Loucy (cell line): ENCODE measurements at regions not wholly inside any gene's neighbourhood (a gene's known extent, or its start where the extent isn't known, plus 50 kb on each side); places are given as distances from the start of the nearest gene placed in this dataset.

ENCODE experiments used
- H2AFZ ChIP-seq: fragments of 200-600 bp; sonication (generic); 2 replicates; pipeline ENCODE4 v1.6.0; 2016; ENCODE audit warnings: antibody characterized with exemption, mild to moderate bottlenecking, low read length, moderate library complexity
- H3F3A ChIP-seq: fragments of 200-600 bp; 2 replicates; pipeline ENCODE4 v1.6.0; 2016; ENCODE audit warnings: antibody characterized with exemption, low read depth, mild to moderate bottlenecking
- H3K27me3 ChIP-seq: fragments of 200-600 bp; sonication (generic); 2 replicates; pipeline ENCODE4 v1.6.1; 2014; ENCODE audit warnings: low read length, mild to moderate bottlenecking; ENCODE audit not compliant: insufficient read depth, poor library complexity, severe bottlenecking
- H3K36me3 ChIP-seq: fragments of 200-600 bp; sonication (generic); 2 replicates; pipeline ENCODE4 v1.6.1; 2016; ENCODE audit warnings: low read length; ENCODE audit not compliant: insufficient read depth
- H3K4me1 ChIP-seq: fragments of 200-600 bp; sonication (generic); 2 replicates; pipeline ENCODE4 v1.5.1; 2014; ENCODE audit warnings: low read length, mild to moderate bottlenecking; ENCODE audit not compliant: insufficient read depth, poor library complexity, severe bottlenecking
- H3K4me2 ChIP-seq: fragments of 200-600 bp; sonication (generic); 2 replicates; pipeline ENCODE4 v1.6.0; 2014; ENCODE audit warnings: antibody characterized with exemption, low read length, low read depth, mild to moderate bottlenecking; ENCODE audit not compliant: poor library complexity, severe bottlenecking
- H3K4me3 ChIP-seq: fragments of 200-600 bp; sonication (generic); 2 replicates; pipeline ENCODE4 v1.5.1; 2014; ENCODE audit warnings: low read length, mild to moderate bottlenecking, mixed read lengths; ENCODE audit not compliant: poor library complexity, severe bottlenecking
- H3K79me2 ChIP-seq: fragments of 200-600 bp; sonication (generic); 2 replicates; pipeline ENCODE4 v1.6.1; 2014; ENCODE audit warnings: low read length; ENCODE audit not compliant: insufficient read depth
- H3K9ac ChIP-seq: fragments of 200-600 bp; sonication (generic); 2 replicates; pipeline ENCODE4 v1.6.0; 2014; ENCODE audit warnings: mild to moderate bottlenecking, low read depth, low read length, moderate library complexity; ENCODE audit not compliant: poor library complexity, severe bottlenecking
- H3K9me2 ChIP-seq: fragments of 200-600 bp; sonication (generic); replicated peaks from 2 replicates; pipeline ENCODE4 v1.6.1; 2016; ENCODE audit warnings: low read depth, low read length, mixed read lengths
- H3K9me3 ChIP-seq: fragments of 200-600 bp; sonication (generic); 2 replicates; pipeline ENCODE4 v1.6.1; 2014; ENCODE audit warnings: mild to moderate bottlenecking, antibody characterized with exemption, low read length, low read depth; ENCODE audit not compliant: insufficient read depth
- H4K20me1 ChIP-seq: fragments of 200-600 bp; sonication (generic); 2 replicates; pipeline ENCODE4 v1.6.0; 2014; ENCODE audit warnings: antibody characterized with exemption, low read length, mild to moderate bottlenecking; ENCODE audit not compliant: insufficient read depth, poor library complexity, severe bottlenecking
- EZH2phosphoT487 ChIP-seq: fragments of 200-600 bp; IDR thresholded peaks from 2 replicates; pipeline ENCODE4 v1.6.1; 2018; ENCODE audit warnings: antibody characterized with exemption, mild to moderate bottlenecking, moderate library complexity, borderline replicate concordance
- TF ChIP-seq, protein P1 (sequence below): fragments of 200-600 bp; sonication (generic); conservative IDR thresholded peaks from 2 replicates; pipeline ENCODE4 v1.5.1; 2014; ENCODE audit warnings: mild to moderate bottlenecking, antibody characterized with exemption, low read length

DNA sequence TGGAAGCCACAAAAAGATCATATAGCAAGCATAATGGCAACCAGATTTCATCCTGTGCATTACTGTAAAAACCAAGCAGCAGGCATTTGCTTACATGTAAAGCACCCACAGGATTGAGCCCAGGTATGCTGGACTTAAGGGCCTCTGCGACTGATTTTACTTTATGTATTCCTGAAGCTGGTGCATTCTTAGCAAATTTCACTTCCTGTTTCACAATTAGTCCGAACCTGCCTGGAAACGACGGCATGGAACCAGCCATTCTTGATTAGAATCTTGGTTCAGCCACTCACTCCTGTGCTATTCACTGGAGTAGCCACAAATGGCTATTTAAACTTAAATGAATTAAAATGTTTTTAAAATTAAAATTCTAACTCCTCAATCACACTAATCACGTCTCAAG is 239.2 kb downstream of the NUAK1 start:
- H3K9me3 ChIP-seq: no peaks in the 10 kb centered on the region
- H3K4me2 ChIP-seq: no peak overlapping the region
- no peak for TF ChIP-seq EZH2phosphoT487
- TF ChIP-seq, protein P1, sequence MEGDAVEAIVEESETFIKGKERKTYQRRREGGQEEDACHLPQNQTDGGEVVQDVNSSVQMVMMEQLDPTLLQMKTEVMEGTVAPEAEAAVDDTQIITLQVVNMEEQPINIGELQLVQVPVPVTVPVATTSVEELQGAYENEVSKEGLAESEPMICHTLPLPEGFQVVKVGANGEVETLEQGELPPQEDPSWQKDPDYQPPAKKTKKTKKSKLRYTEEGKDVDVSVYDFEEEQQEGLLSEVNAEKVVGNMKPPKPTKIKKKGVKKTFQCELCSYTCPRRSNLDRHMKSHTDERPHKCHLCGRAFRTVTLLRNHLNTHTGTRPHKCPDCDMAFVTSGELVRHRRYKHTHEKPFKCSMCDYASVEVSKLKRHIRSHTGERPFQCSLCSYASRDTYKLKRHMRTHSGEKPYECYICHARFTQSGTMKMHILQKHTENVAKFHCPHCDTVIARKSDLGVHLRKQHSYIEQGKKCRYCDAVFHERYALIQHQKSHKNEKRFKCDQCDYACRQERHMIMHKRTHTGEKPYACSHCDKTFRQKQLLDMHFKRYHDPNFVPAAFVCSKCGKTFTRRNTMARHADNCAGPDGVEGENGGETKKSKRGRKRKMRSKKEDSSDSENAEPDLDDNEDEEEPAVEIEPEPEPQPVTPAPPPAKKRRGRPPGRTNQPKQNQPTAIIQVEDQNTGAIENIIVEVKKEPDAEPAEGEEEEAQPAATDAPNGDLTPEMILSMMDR: no peak
- H4K20me1 ChIP-seq: no peaks in the 10 kb centered on the region
- no peaks in the 10 kb centered on the region for H3K9me2 ChIP-seq
- no peak overlapping the region for H3K9ac ChIP-seq
- H3F3A ChIP-seq: no peaks in the 10 kb centered on the region
- no peaks in the 10 kb centered on the region for H3K79me2 ChIP-seq
- H3K36me3 ChIP-seq: no peaks in the 10 kb centered on the region
- H3K27me3 ChIP-seq: no peaks in the 10 kb centered on the region
- H3K4me1 ChIP-seq: no peaks in the 10 kb centered on the region
- H3K4me3 ChIP-seq: no peak overlapping the region
- H2AFZ ChIP-seq: no peak overlapping the region

DNA sequence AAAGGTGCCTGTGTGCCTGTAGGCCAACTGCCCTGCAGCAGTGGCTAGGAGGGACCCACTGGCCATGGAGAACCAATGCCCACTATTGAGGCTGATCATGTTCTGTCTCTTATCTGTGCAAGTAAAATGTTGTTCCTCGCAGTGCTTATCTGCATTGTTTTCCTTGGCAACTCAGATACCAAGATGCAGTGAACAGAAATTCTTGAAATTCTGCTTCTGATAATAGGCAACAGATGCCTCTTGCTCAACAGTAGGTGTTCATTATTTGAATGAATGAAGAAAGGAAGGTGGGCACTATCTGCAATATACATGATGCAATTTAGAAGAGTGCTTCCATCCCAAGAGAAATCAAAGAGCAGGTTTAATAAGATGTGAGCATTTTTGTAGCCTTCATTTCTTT is 232.2 kb downstream of the NUAK1 start:
- Histone ChIP-seq H2AFZ (no peak overlapping the region), H3K27me3 (no peaks in the 10 kb centered on the region), H3K4me2 (no peak overlapping the region), H4K20me1 (no peaks in the 10 kb centered on the region), H3K4me1 (no peaks in the 10 kb centered on the region), H3K9me2 (no peaks in the 10 kb centered on the region), H3K9me3 (no peaks in the 10 kb centered on the region), H3K4me3 (no peak overlapping the region), H3F3A (no peaks in the 10 kb centered on the region), H3K9ac (no peak overlapping the region), H3K36me3 (no peaks in the 10 kb centered on the region), H3K79me2 (no peaks in the 10 kb centered on the region)
- no peak for TF ChIP-seq EZH2phosphoT487
- TF ChIP-seq, protein P1: no peak

DNA sequence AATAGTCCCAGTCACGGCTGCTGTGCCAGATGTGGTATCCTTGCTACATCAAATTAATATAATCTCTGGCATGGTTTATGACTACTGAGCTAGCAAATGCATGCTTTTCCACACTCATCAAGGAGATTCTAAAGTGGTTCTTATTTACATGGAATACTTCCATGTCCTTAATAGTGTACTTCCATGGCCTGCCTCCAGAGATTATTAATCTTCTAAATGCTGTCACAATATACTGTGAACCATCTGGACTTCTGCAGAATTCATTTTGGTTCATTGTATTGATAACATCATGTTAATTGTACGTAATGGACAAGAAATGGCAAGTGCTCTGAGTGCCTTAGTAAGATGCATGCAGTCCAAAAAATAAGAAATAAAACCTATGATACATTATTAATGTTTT is 230.8 kb downstream of the NUAK1 start:
- H3K9me2 ChIP-seq: no peaks in the 10 kb centered on the region
- H3K9ac ChIP-seq: no peak overlapping the region
- no peaks in the 10 kb centered on the region for H3F3A ChIP-seq
- H3K4me2 ChIP-seq: no peak overlapping the region
- no peaks in the 10 kb centered on the region for H3K4me1 ChIP-seq
- H3K9me3 ChIP-seq: no peaks in the 10 kb centered on the region
- no peaks in the 10 kb centered on the region for H3K79me2 ChIP-seq
- H2AFZ ChIP-seq: no peak overlapping the region
- TF ChIP-seq EZH2phosphoT487: no peak
- TF ChIP-seq, protein P1: no peak
- H3K36me3 ChIP-seq: no peaks in the 10 kb centered on the region
- no peak overlapping the region for H3K4me3 ChIP-seq
- H4K20me1 ChIP-seq: no peaks in the 10 kb centered on the region
- no peaks in the 10 kb centered on the region for H3K27me3 ChIP-seq
